ENCODE measurements at regions not wholly inside any gene's neighbourhood (a gene's known extent, or its start where the extent isn't known, plus 50 kb on each side); places are given as distances from the start of the nearest gene placed in this dataset.
"Not testable (repeated sequence)": the region's sequence is repeated elsewhere in the genome, so short reads cannot be mapped to it uniquely, and the experiment has no call there.

DNA sequence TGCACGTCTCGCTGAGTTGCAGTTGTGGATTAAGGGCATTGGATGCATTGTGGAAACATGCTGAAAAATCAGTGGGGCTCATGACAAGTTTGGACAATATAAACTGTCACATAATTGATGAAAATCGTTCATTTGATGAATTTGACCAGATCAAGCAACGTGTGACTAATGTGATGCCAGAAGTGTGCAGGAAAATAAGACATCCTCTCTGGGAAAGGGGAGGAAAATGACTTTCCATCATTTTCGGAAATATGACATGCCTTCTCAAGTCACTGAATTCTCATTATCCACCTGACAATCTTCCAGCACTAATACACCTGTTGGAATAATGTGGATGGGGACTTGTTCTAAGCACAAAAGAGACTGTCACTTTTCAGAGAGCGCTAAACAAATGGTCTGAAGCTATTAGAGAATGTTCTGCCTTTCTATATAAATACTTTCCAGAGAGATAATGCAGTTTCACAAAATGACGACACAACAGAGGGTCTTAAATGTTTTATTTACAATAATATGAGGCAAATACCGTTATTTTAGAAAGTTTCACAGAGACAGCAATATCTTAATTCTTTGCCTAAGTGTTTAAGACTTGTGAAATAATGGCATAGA is 1741.9 kb upstream of the RAG2 start:
- WGBS (ENCODE audit: extremely low coverage, insufficient read length, low lambda C conversion rate) = no CpG with 5 or more reads among the region's 8 CpGs
- Mint-ChIP-seq H3K27ac (no peak overlapping the region), H3K36me3 (ENCODE audit: insufficient read depth in 1 of 3, low read depth in 3 of 3) (0 out of 7 replicates have a peak, but pooled peaks cover 0 to 4% (median 0%) of the 10 kb centered on the region in 3 experiments)

DNA sequence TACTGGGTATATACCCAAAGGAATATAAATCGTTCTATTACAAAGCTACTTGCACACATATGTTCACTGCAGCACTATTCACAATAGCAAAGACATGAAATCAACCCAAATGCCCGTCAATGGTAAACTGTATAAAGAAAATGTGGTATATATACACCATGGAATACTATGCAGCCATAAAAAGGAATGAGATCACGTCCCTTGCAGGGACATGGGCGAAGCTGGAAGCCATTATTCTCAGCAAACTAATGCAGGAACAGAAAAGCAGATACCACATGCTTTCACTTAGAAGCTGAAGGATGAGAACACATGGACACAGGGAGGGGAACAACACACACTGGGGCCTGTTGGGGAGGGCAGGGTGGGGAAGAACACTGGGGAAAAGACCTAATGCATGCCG is 1740.0 kb upstream of the RAG2 start:
- H2BK20ac ChIP-seq (ENCODE audit: low read depth, low read length, poor library complexity, severe bottlenecking); H4K91ac ChIP-seq (ENCODE audit: insufficient read length, low read depth, low read length); H3K9me3 ChIP-seq (ENCODE audit: control insufficient read depth, low read depth, low read length); H3K9me3 Mint-ChIP-seq; H3K4me1 ChIP-seq (ENCODE audit: insufficient read depth, low read length); H3K9ac ChIP-seq (ENCODE audit: extremely low read depth, insufficient read length, low read length); H3K36me3 Mint-ChIP-seq (ENCODE audit: insufficient read depth in 1 of 3, low read depth in 3 of 3); H3K79me1 ChIP-seq (ENCODE audit: insufficient read depth, low read depth, low read length, poor library complexity, severe bottlenecking); H2BK120ac ChIP-seq (ENCODE audit: low read depth, low read length, poor library complexity, severe bottlenecking); H4K20me1 ChIP-seq (ENCODE audit: control insufficient read depth, insufficient read depth, insufficient read length); H3K27me3 ChIP-seq (ENCODE audit: insufficient read depth, low read length); H2BK12ac ChIP-seq (ENCODE audit: insufficient read length, low read depth, low read length); H2AFZ ChIP-seq (ENCODE audit: low read length); H3K27me3 Mint-ChIP-seq (ENCODE audit: low read depth); H2BK15ac ChIP-seq (ENCODE audit: low read depth, low read length); H4K5ac ChIP-seq (ENCODE audit: insufficient read length, low read depth, low read length); H2BK5ac ChIP-seq (ENCODE audit: insufficient read length, low read length); H3K4me3 Mint-ChIP-seq; DNase-seq; H3K4me2 ChIP-seq (ENCODE audit: insufficient read depth, insufficient read length, low read length); H3K4me1 Mint-ChIP-seq; H3K56ac ChIP-seq (ENCODE audit: insufficient read length, low read depth, low read length); H3K27ac ChIP-seq (ENCODE audit: insufficient read length, low read depth, low read length); H2AK5ac ChIP-seq (ENCODE audit: insufficient read length, low read length); H3K14ac ChIP-seq (ENCODE audit: insufficient read depth, low read length); H3K79me2 ChIP-seq (ENCODE audit: insufficient read depth, low read length); H3K18ac ChIP-seq (ENCODE audit: insufficient read length, low read depth, low read length); H3K23ac ChIP-seq (ENCODE audit: insufficient read length, low read depth, low read length); H3K4ac ChIP-seq (ENCODE audit: low read depth, low read length); H3T11ph ChIP-seq (ENCODE audit: low read length); H4K8ac ChIP-seq (replicated peaks; ENCODE audit: insufficient read length, low read depth, low read length); H3K27ac Mint-ChIP-seq; H3K23me2 ChIP-seq (ENCODE audit: insufficient read length, low read depth, low read length, poor library complexity, severe bottlenecking): not testable (repeated sequence)
- no CpG with 5 or more reads among the region's 5 CpGs for WGBS (ENCODE audit: extremely low coverage, insufficient read length, low lambda C conversion rate)

More for the DNA sequence above, 1741.9 kb upstream of the RAG2 start:
- H3K14ac ChIP-seq (ENCODE audit: insufficient read depth, low read length) = no peak overlapping the region
- no peaks in the 10 kb centered on the region for H3K79me2 ChIP-seq (ENCODE audit: insufficient read depth, low read length)
- no peak overlapping the region for H2AK5ac ChIP-seq (ENCODE audit: insufficient read length, low read length)
- no peak overlapping the region for H2BK5ac ChIP-seq (ENCODE audit: insufficient read length, low read length)
- no peak overlapping the region for H2BK120ac ChIP-seq (ENCODE audit: low read depth, low read length, poor library complexity, severe bottlenecking)
- H4K91ac ChIP-seq (ENCODE audit: insufficient read length, low read depth, low read length) = no peak overlapping the region
- Mint-ChIP-seq H3K4me3 (no peak overlapping the region), H3K4me1 (no peaks in the 10 kb centered on the region), H3K9me3 (peaks cover 0 to 9% of the 10 kb centered on the region in 2 experiments; a peak in 4 of 5 replicates), H3K27me3 (ENCODE audit: low read depth) (no peaks in the 10 kb centered on the region)
- H3K4ac ChIP-seq (ENCODE audit: low read depth, low read length) = no peak overlapping the region
- no peak overlapping the region for H3K27ac ChIP-seq (ENCODE audit: insufficient read length, low read depth, low read length)
- no peak overlapping the region for H3K9ac ChIP-seq (ENCODE audit: extremely low read depth, insufficient read length, low read length)
- no peaks in the 10 kb centered on the region for H3K23me2 ChIP-seq (ENCODE audit: insufficient read length, low read depth, low read length, poor library complexity, severe bottlenecking)
- H3K18ac ChIP-seq (ENCODE audit: insufficient read length, low read depth, low read length) = no peak overlapping the region
- H3K56ac ChIP-seq (ENCODE audit: insufficient read length, low read depth, low read length) = no peak overlapping the region
- no peak overlapping the region for H2BK20ac ChIP-seq (ENCODE audit: low read depth, low read length, poor library complexity, severe bottlenecking)
- no peaks in the 10 kb centered on the region for H3K27me3 ChIP-seq (ENCODE audit: insufficient read depth, low read length)
- TF ChIP-seq, protein P1, sequence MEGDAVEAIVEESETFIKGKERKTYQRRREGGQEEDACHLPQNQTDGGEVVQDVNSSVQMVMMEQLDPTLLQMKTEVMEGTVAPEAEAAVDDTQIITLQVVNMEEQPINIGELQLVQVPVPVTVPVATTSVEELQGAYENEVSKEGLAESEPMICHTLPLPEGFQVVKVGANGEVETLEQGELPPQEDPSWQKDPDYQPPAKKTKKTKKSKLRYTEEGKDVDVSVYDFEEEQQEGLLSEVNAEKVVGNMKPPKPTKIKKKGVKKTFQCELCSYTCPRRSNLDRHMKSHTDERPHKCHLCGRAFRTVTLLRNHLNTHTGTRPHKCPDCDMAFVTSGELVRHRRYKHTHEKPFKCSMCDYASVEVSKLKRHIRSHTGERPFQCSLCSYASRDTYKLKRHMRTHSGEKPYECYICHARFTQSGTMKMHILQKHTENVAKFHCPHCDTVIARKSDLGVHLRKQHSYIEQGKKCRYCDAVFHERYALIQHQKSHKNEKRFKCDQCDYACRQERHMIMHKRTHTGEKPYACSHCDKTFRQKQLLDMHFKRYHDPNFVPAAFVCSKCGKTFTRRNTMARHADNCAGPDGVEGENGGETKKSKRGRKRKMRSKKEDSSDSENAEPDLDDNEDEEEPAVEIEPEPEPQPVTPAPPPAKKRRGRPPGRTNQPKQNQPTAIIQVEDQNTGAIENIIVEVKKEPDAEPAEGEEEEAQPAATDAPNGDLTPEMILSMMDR (conservative IDR thresholded peaks at IDR 0.05) = no peak
- no peak for DNase-seq
- H2BK12ac ChIP-seq (ENCODE audit: insufficient read length, low read depth, low read length) = no peak overlapping the region
- H3T11ph ChIP-seq (ENCODE audit: low read length) = no peak overlapping the region
- H4K8ac ChIP-seq (replicated peaks; ENCODE audit: insufficient read length, low read depth, low read length) = no peak overlapping the region
- H3K4me2 ChIP-seq (ENCODE audit: insufficient read depth, insufficient read length, low read length) = no peak overlapping the region
- no peak overlapping the region for H4K5ac ChIP-seq (ENCODE audit: insufficient read length, low read depth, low read length)
- no peaks in the 10 kb centered on the region for H3K9me3 ChIP-seq (ENCODE audit: control insufficient read depth, low read depth, low read length)
- no peak overlapping the region for H2AFZ ChIP-seq (ENCODE audit: low read length)
- no peak overlapping the region for H3K23ac ChIP-seq (ENCODE audit: insufficient read length, low read depth, low read length)
- no peaks in the 10 kb centered on the region for H3K4me1 ChIP-seq (ENCODE audit: insufficient read depth, low read length)
- no peaks in the 10 kb centered on the region for H3K79me1 ChIP-seq (ENCODE audit: insufficient read depth, low read depth, low read length, poor library complexity, severe bottlenecking)
- H4K20me1 ChIP-seq (ENCODE audit: control insufficient read depth, insufficient read depth, insufficient read length) = no peaks in the 10 kb centered on the region
- no peak overlapping the region for H2BK15ac ChIP-seq (ENCODE audit: low read depth, low read length)
